Hippocampal formation (tissue), 2 donors: ENCODE measurements at regions not wholly inside any gene's neighbourhood (a gene's known extent, or its start where the extent isn't known, plus 50 kb on each side); places are given as distances from the start of the nearest gene placed in this dataset.
"Not testable (repeated sequence)": the region's sequence is repeated elsewhere in the genome, so short reads cannot be mapped to it uniquely, and the experiment has no call there.

Source experiments
- DNase-seq, 2 donors: peaks; one replicate each; lab custom pipeline; 2025; lab: John Stamatoyannopoulos, UW

GRCh38 chr7:1342090-1342640 is 109.5 kb downstream of the UNCX start:
- DNase-seq = no peak

- DNase-seq = no peak
Observed at GRCh38 chr7:1343551-1343950, 110.9 kb downstream of the UNCX start.

GRCh38 chr7:1344421-1344820 is 111.7 kb downstream of the UNCX start:
- DNase-seq = no peak

DNA sequence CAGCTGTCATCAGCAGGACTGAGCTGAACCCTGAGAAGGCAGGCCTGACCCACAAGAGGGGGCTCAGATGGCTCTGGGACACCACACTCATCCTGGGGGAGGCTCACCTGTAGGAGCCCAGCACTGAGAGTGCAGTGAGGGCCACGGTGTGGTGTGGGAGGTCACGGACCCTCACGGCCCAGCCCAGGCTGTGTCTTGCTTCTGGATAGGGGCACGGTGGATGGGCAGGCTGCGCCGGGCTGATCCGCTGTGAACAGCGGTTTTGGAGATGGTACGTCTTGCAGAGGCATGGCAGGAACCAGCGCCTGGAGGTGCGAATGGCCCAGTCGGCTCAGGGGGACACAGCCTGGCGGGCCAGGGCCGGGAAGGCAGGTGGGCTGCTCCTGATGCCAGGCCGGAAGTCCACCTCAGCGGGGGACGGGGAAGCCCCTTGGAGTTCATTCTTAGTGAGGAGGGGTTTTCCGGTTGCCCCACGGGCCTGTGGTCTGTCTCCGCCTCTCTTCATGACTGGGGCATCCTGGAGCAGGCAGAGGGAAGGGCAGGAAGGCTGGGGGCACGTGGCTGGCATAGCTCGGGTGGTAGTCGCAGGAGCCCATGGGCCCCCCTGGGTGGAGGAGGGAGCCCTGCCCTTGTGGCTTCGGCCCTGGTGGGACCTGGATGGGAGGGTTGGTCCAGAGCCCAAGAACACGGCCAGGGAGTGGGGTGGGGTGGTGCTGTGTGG is 112.5 kb downstream of the UNCX start:
- no peak for DNase-seq

DNA sequence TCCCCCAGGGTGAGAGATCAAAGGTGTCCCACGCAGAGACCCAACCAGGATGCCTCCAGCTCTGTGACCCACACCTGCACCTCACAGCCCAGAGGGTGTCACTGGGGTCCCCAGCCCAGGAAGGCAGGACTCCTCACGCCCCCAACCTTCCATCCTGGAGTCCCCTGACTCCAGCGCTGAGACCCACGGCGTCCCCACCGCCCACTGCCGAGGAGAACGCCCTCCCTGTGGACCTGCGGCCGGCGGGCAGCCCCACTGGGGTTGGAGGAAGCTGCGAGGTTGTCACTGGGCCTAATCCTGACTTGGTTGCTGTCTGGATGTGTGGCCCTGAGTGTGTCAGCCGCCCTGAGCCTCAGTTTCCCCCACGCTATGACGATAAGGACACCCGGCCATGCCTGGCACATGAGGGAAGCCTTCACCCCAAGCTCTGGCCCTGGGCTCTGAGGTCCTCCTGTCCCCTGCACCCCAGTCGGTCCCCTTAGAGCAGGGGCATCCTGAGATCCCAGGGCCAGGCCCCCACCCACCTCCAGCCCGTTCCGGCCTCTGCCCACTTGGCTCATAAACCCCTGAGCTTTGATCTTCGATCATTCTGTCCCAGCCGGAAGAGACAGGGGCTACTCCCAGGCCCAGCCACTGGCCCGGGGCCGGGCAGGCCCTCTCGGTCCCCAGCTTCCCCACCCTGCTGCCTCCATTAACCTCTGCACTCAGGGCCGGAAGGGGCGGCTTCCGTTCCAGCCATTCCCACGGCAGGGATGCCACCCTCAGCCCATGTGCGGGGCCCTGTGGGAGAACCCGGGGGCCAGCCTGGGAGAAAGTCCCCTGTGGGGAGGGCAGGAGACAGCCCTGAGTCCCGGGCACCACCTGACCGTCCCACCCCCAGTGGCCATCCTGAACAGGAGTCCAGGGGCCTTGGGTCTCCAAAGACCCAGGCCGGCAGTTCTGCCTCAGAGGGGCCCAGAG is 113.2 kb downstream of the MICALL2 start:
- DNase-seq = no peak

DNA sequence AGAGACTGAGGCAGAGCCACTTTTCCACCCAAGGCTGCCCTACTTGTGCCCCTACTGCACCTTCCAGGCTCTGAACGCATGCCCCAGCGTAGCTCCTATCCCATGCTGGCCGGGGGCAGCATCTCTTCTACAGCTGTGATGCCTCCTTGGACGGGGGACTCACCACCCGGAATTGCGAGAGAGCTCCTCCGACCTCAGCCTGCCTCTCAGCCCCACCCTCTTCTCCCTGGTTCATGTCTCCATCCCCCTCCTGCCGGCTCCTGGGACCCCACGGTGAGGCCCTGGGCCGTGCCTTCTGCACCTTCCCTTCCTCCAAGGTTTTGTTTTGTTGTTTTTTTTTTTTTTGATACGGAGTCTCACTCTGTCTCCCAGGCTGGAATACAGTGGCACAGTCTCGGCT is 112.4 kb downstream of the MICALL2 start:
- DNase-seq = no peak

GRCh38 chr7:1348096-1348822 is 111.0 kb downstream of the MICALL2 start:
- no peak for DNase-seq

DNA sequence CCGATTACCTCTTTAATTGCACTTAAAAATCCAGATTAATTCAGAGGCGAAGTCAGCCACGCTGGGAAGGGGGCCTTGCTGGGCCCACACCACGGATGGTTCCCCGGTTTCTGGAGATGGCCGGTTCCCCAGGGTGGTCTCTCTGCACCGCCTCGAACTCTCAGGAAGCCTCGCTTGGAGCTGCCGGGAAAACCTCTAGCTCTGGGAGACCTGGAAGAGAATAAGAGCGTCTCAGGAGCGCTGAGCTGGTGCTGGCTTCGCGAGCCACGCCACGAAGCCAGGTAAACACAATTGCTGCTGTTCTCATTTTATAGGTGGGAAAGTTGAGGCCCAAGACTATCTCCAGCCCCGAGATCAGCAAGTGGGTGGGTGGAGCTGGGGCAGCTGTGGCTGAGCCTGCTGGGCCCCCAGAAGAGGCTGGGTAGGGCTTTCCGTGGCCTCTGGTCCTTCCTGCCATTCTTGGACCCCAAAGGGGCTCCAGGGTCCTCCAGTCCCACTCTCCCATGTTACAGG is 110.4 kb downstream of the MICALL2 start:
- DNase-seq = no peak

- no peak for DNase-seq
Observed at GRCh38 chr7:1349351-1349761, 109.9 kb downstream of the MICALL2 start.

- DNase-seq = no peak
Observed at GRCh38 chr7:1351881-1352625, 107.2 kb downstream of the MICALL2 start.

DNA sequence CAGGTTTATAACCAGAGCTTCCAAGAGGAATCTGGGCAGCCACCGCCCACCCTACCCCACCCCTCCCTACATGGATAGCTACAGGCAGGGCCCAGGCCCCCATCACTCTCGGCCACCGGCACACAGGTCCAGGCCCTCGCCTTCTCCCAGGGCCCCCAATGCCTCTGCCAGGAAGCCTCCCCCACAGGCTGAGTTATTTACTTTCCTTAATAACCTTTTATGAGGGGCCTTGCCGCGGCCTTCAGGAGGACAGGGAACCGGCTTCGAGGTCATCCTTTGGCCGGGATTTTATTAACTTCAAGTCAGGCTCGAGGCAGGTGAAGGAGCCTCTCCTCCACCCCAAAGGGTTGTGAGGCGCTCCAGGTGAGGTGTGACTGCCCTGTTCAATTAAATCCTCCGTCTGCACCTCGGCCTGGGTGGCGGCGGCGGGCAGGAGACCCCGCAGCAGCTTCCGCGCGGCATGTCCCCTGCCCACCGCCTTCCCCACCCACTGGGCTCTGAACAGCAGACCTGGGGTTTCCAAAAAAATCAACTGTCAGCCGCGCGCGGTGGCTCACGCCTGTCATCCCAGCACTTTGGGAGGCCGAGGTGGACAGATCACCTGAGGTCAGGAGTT is 106.5 kb downstream of the MICALL2 start:
- DNase-seq = no peak

- no peak for DNase-seq
Observed at GRCh38 chr7:1354661-1355567, 104.4 kb downstream of the MICALL2 start.

- DNase-seq = no peak
Observed at GRCh38 chr7:1355568-1356340, 103.5 kb downstream of the MICALL2 start.

- not testable (repeated sequence) for DNase-seq
Observed at GRCh38 chr7:1356853-1357252, 102.4 kb downstream of the MICALL2 start.

DNA sequence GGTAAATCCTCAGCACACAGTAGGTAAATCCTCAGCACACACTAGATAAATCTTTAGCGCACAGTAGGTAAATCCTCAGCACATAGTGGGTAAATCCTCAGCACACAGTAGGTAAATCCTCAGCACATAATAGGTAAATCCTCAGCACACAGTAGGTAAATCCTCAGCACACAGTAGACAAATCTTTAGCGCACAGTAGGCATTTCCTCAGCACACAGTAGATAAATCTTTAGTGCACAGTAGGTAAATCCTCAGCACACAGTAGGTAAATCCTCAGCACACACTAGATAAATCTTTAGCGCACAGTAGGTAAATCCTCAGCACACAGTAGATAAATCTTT is 102.0 kb downstream of the MICALL2 start:
- not testable (repeated sequence) for DNase-seq

DNA sequence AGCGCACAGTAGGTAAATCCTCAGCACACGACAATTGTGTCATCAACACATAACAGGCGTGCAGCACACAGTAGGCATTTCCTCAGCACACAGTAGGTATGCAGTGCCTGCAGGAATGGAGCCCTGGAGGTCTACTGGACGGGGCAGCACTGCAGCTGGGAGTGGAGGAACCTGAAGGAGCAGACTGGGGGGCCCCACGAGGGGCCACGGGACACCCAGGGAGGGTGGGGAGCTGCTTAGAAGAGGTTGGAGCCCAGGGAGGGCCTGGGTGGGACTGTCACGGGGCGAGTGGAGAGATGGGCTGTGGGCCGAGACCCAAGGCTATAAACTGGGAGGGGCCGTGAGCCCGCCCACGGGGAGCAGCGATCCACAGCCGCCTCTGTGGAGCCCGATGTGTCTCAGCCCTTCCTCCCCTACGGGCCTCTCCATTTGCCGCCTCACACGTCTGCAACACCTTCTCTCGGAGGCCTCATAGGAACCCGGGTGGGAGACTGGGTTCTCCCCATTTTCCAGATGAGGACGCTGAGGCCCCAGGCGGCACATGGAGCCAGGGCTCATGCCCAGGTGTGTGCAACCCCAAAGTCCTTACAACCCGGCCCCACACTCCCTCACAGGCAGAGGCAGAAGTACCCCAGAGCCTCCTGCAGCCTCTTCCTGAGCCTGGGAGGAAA is 101.5 kb downstream of the MICALL2 start:
- DNase-seq = no peak

DNA sequence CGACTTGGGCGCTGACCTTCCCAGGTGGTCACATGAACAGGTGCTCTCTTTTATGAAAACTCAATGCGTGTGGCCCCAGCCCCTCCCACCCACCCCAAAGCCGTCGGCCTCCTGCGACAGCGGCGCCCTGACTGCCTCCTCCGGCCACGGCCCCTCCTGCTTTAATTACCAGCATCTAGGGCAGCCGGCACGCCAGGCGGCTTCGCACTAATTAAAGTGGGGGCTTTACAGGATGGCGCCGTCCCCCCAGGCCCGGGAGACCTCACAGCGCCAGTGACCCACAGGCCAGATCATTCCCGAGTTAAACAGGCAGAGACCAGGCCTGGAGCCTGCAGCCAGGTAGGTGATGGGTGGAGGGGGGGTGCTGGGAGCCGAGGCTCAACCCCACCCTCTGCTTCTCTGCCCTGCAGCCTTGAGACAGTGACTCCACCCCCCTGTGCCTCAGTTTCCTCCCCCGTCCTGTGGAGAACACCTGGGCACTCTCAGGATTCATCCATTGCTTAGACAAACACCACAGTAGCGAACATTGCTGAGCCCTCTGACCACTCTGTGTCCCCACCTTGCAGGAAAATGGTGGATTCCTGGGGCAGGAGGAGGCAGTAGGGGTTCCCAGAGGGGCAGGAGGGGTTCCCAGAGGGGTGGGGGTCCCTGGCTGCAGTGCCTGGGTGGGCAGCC is 100.8 kb downstream of the MICALL2 start:
- no peak for DNase-seq

- no peak for DNase-seq
Observed at GRCh38 chr7:1359051-1359400, 100.2 kb downstream of the MICALL2 start.
